HL-60/S4 treated with phorbol 12-myristate 13-acetate at 8.2 ng/mL for 4 days and 3 days (cell line): ENCODE measurements at regions not wholly inside any gene's neighbourhood (a gene's known extent, or its start where the extent isn't known, plus 50 kb on each side); places are given as distances from the start of the nearest gene placed in this dataset.

Experiments used
- in situ Hi-C: fragments of 300-500 bp; cut with MboI; formaldehyde crosslinking; loops from 2 replicates; pipeline ENCODE4 v1.15.0; 2022; ENCODE audit warnings: low sequenced_read_pairs

- in situ Hi-C loops, result no loop called here
These were observed 893.9 kb upstream of the ACVR2A start for GRCh38 chr2:146950911-146951310.

- in situ Hi-C loops, result no loop called here
These were observed 894.5 kb upstream of the ACVR2A start for GRCh38 chr2:146950361-146950760.

GRCh38 chr2:146949400-146949799 is 895.4 kb upstream of the ACVR2A start:
- in situ Hi-C loops, result no loop called here

GRCh38 chr2:146944601-146945000 is 900.2 kb upstream of the ACVR2A start:
- in situ Hi-C loops, result no loop called here

DNA sequence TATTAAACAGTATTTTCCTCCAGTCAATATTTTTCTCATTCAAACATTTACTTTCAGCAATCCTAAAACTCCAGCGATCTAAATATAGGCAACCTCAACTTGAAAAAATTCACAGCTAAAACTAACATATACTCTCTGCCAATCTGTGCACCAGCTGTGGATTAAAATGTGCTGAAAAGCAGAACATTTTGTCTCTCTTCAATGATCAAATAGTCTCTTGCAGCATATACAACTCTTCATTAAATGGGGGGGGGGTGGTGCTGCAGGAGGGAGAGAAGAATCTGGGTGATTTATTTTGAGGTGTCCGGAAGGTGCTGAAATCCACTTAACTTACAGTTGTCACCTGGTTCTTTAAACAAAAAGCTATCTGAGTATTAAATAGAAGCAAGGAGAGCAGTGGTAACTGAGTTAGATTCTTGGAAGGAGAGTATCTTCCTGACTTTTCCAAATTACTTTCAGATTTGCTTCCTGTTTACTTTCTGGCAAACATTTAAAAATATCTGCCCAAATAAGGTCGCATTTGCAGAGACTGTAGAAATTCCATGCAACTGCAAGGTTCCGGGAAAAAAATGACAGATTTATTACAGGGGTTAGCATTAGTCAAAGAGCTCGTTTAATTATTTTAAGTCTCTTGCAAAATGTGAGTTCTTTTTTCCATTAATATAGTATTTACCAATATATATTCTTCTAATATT is 904.7 kb upstream of the ACVR2A start:
- in situ Hi-C loops, result no loop called here

GRCh38 chr2:146934921-146935320 is 909.9 kb upstream of the ACVR2A start:
- in situ Hi-C loops, result no loop called here

DNA sequence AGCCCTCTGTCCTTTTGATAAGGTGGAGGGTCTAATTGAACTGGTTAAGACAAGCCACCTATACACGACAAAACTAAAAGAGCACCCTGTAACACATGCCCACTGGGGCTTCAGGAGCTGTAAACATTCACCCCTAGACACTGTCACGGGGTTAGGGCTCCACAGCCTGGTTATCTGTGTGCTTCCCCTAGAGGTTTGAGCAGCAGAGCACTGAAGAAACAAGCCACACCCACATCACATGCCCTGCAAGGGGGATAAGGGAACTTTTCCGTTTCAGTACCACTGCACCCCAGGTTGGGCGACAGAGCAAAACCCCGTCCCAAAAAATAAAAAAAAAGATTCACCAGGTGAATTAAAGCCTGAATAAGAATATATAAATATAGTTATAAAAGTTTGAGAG is 913.7 kb upstream of the ACVR2A start:
- in situ Hi-C loops, result no loop called here

- in situ Hi-C loops, result no loop called here
These were observed 917.6 kb upstream of the ACVR2A start for GRCh38 chr2:146927080-146927711.

- in situ Hi-C loops, result no loop called here
These were observed 926.5 kb upstream of the ACVR2A start for GRCh38 chr2:146918280-146918679.

- in situ Hi-C loops, result no loop called here
These were observed 927.3 kb upstream of the ACVR2A start for GRCh38 chr2:146917431-146918042.

DNA sequence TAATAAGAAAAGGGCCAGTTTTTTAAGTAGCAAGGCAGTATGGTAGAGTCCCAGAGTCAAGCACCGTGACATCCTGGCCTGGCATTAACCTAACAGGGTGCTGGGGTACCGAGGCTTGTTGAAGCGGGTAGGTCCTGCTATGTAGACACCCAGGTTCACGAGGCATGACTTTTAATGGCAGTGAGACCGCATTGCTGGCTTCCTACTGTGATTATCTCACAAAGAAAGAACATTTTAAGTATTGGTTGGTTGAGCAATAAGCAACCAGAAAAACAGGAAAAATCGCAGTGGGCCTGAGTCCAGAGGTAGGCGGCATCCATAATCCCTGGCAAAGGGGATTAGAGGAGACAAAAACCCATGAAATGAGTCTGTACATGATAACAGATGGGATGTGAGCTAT is 927.9 kb upstream of the ACVR2A start:
- in situ Hi-C loops, result no loop called here

- in situ Hi-C loops, result no loop called here
These were observed 931.4 kb upstream of the ACVR2A start for GRCh38 chr2:146913476-146913875.

DNA sequence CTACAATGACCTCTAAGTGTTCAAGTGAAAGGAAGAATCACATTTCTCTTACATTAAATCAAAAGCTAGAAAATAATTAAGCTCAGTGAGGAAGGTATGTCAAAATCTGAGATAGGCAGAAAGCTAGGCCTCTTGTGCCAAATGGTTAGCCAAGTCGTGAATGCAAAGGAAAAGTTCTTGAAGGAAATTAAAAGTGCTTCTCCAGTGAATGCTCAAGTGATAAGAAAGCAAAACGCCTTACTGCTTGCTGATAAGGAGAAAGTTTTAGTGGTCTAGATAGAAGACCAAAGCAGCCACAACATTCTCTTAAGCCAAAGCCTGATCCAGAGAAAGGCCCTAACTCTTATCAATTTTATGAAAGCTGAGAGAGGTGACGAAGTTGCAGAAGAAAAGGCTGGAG is 932.3 kb upstream of the ACVR2A start:
- in situ Hi-C loops, result no loop called here

GRCh38 chr2:146908776-146909175 is 936.1 kb upstream of the ACVR2A start:
- in situ Hi-C loops, result no loop called here

DNA sequence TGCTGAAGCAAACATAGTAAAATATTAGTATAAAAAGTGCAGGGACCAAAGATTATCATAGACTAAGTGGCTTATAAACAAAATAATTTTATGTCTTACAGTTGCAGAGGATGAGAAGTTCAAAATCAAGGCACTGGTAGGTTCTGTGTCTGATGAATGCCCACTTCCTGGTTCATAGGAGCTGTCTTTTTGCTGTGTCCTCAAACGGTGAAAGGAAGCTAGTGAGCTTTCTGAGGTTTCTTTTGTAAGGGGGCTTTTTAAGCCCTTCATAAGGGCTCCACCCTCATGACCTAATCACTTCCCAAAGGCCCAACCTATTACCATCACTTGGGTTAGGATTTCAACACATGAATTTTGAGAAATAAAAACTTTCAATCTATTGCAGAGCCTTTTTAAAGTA is 946.7 kb upstream of the ACVR2A start:
- in situ Hi-C loops, result no loop called here

- in situ Hi-C loops, result no loop called here
These were observed 950.3 kb upstream of the ACVR2A start for GRCh38 chr2:146894514-146894913.

- in situ Hi-C loops, result no loop called here
These were observed 951.3 kb upstream of the ACVR2A start for GRCh38 chr2:146893500-146894041.

DNA sequence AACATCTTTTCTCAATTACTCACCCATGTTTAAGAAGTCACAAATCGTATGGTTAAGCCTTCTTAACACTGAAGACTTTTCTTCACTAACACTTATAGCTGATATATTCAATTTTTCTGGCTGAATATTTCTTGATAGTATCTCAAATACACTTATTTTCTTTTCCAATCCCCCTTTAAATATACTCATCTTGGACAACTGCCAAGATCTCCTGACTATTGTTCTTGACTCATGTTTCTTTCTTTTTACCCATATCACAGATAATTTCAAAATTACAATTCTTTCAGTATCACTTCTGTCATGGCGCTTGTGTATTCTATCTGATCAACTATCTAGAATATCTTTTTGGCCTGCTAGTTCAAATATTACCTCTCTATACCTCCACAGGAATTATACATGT is 954.3 kb upstream of the ACVR2A start:
- in situ Hi-C loops, result no loop called here

DNA sequence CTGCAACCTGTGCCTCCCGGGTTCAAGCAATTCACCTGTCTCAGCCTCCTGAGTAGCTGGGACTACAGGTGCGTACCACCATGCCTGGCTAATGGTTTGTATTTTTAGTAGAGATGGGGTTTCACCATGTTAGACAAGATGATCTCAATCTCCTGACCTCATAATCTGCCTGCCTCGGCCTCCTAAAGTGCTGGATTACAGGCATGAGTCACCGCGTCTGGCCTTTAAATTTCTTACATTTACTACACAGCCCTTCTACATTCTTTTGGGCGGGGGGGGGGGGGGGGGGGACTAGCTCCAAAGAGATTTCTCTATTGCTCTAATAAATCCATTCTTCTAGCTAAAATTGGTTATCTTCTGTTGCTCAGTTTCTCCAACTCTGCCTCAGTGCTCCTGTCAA is 964.9 kb upstream of the ACVR2A start:
- in situ Hi-C loops, result no loop called here

- in situ Hi-C loops, result no loop called here
These were observed 970.6 kb upstream of the ACVR2A start for GRCh38 chr2:146874260-146874658.

- in situ Hi-C loops, result no loop called here
These were observed 971.1 kb upstream of the ACVR2A start for GRCh38 chr2:146873646-146874259.

DNA sequence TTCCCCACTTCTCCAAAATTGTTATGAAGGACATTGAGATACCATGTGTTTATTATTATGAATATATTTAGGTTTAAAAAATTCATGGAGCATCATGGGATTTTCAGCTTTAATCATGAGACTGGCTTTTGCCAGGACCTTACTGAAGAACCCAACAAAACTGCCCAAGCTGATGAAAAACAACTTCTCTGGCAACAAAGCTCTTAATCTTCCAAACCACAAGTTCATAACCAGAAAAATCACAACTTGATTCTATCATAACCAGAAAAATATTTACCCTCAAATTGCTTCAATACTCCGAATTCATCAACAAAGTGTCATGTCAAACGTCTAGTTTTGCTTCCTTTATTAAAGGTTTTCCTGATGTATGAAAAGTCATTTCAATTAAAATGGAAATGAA is 971.8 kb upstream of the ACVR2A start:
- in situ Hi-C loops, result no loop called here
